GM18511 (cell line): ENCODE measurements at regions not wholly inside any gene's neighbourhood (a gene's known extent, or its start where the extent isn't known, plus 50 kb on each side); places are given as distances from the start of the nearest gene placed in this dataset.
"Not testable (repeated sequence)": the region's sequence is repeated elsewhere in the genome, so short reads cannot be mapped to it uniquely, and the experiment has no call there.

Source experiments
- ATAC-seq: cut with Tn5 transposase; IDR thresholded peaks from one replicate; pipeline ENCODE4 v1.9.1; 2021; ENCODE audit warnings: mild to moderate bottlenecking, moderate library complexity; ENCODE audit not compliant: unreplicated experiment

DNA sequence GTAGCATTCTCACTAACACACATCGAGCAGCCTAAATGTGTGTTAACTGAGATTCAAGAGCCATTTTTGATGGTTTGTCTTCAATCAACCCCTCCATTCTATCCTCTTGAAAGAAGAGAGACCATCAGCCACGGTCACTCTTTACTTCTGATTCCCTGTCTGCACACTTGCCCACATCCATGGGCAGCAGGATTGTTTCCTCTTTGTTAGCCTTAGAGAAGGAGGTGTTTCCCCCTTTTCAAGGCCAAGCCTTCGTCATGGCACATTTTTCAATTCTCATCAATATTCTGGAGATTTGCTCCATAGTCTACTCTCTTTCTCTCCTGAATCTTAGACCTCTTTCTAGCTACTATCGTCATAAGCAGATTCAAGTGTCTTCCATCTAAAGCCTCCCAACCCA lies 522.4 kb upstream of the NAALADL2 start:
- no peak for ATAC-seq

DNA sequence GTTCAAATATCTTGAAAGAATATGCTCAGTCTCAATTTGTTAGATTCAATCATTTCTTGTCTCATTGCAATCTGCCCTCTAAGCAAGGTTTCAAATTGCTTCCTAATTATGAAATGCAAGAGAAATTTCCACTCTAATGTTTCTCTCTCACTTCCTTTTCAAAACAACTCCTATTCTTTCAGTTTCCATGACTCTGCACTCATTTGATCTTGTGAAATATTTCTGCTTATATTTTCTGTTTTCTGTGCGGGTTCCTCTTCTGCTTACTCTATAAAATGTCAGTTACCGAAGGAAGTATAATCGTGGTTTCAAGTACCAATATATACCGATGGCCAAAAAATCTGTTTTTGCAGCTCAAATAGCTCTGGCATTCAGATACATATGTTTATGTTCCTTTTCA lies 521.9 kb upstream of the NAALADL2 start:
- no peak for ATAC-seq

DNA sequence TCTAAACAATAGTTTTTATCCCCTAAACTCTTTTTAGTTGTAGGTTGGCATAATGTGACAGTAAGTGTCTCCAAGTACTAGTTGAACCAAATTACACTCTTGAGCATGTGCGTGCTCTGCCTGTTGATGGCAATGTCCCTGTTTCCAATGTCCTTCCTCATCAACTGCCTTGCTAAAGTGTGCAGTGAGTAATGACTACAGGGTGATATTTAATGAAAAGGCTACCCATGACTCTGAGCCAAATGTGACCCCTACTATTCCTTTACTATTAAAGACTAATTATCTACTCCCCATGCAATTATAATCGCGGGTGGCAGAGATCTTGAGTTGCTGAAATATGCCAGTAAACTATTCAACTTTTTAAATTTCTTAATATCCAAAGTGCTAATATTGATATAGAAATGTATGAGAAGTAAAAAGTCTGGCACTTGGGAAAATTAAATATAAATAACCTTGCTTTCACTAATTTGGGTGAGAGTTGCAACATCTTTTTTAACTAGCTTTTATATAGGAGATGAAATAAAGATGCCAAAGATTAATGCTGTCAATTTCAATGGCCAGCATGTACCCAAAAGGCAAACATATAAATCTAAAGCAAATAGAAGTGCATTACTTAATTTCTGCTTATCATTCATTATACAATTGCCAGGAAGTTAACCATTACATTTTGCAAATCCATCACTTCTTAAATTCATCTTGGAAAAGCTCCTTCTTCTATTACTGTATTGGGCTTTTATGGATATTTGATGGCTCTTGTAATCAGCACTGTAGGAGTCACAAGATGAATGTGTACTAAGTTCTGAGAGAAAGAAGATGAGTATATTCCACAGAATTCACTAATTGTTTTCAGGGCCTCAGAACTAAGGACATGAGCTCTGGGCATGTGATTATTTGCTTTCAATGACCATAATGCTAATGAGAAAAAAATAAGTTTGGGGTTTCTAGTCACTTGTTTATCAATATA lies 518.2 kb upstream of the NAALADL2 start:
- ATAC-seq = no peak

DNA sequence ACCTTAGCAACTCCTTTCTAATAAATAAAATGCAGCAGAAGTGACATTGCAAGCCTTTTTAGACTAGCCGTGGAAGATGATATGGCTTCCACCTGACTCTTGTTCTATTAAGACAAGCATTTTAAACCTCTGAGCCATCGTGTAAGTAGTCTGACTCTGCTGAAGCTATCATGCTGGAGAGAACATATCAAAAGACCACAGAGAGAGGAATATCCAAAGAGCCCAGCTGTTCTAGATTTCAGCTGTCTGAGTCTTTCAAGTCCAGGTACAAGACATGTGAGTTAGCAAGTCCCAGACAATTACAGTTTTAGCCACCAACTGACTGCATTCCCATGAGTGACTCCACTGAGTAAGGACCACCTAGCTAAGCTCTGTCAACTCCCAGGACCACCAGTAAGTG lies 517.0 kb upstream of the NAALADL2 start:
- no peak for ATAC-seq

DNA sequence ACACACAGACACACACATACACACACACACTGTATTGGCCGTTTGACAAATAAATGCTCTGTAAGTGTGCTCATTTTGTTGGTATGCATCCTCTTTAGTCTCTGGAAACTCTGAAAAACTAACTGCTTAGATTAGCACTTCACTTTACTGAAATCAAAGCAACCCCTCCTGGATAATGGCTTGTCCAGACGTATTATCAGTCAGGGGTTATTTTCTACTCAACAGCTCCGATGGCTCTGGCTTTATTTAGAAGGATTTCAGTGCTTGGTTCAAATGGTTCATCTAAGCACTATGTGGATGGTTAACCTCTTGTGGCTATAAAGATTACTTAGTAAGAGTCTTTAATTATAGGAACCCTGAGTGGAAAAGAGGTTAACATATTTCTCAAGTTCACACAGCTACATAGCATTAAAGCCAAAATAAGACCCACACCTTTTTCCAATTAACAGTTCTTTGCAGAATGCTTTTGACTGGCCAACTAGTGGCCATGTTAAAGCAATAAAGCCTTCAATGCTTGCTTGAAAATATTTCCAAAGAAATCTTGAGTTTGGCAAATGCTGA lies 516.1 kb upstream of the NAALADL2 start:
- ATAC-seq = no peak

DNA sequence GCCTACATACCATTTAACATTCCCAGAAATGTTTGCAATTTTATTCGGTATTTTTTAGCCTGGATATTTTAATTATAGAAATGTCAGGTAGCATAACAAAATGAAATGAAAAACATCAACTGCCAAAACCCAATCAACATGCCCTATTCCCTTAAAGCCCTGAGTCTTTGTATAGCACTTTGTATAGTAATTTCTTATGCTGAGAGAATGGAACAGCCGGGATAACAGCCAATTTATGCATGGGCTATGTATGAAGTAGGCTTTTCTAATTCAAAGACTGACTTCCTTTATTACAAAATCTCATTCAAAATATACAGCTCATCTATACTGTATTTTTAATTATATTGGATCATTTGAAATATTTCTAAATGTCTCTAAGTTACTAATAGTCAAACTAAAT lies 513.0 kb upstream of the NAALADL2 start:
- no peak for ATAC-seq

DNA sequence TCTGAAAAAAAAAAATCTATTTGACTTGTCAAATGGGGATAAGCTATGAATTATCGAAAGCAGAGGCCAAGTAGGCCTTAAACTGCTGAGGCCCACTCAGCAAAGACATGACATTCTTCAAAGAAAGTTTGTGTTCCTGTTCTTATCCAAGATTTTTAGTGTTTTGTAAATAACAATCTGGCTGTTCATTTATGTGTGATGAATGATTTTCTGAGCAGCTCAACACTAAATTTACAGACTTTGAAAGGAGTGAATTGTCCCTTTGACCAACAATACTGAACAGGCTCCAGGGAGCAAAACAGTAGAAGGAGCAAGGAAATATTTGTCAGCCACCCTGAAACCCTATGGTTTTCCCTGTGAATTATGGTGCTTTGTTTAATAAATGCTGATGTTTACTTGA lies 512.6 kb upstream of the NAALADL2 start:
- ATAC-seq = no peak

DNA sequence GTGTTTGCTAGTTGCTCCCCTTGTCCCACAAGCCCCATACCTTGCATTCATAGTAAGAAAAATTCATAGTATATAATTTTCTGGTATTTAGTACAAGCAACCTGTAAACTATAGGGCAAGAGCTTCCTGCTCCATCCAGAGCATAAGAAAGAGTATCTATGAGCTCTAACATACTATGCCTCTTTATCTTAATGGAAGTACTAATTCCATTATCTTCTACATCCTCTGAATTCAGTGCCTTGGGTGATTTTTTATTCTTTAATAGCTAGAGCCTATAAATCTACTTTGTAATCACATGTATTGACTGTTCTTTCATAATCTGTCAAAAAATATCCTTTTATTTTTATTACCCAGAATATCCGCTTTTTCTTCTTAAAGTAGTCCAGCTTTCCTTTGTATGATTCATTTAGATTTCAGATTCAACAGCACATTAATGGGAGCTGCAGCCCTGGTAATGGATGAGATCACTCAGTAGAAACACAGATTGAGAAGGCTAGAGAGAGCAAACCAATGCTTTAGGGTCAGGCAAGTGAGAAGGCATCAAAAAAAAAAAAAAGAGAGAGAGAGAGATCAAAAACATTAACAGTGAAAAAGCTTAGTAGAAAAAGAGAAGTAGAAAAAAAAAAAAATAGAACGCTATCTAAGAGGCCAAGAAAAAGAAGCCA lies 511.5 kb upstream of the NAALADL2 start:
- ATAC-seq = no peak

DNA sequence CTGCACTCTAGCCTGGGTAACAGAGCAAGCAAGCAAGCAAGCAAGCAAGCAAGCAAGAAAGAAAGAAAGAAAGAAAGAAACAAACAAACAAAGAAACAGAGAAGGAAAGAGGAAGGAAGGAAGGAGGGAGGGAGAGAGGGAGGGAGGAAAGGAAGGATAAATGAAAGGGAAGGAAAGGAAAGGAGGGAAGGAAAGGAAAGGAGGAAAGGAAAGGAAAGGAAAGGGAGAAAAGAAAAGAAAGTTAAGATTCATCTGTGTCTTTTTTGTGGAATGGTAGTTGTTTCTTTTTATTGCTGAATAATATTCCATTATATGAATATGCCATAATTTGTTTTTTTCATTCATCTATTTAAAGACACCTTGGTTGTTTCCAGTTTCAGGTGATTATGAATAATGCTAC lies 506.9 kb upstream of the NAALADL2 start:
- ATAC-seq = no peak

DNA sequence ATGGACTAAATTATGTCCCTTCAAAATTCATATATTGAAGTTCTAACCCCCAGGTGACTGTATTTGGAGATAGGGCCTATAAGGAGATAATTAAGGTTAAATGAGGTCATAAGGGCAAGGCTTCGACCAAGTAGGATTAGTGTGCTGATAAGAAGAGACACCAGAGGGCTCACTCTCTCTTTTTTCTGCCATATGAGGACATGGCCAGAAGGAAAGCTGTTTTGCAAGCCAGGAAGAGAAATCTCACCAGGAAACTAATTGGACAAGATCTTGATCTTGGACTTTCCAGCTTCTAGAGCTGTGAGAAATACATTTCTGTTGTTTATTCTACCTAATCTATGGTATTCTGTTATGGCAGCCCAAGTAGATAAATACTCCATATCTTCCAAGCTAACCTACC lies 503.6 kb upstream of the NAALADL2 start:
- ATAC-seq = no peak

DNA sequence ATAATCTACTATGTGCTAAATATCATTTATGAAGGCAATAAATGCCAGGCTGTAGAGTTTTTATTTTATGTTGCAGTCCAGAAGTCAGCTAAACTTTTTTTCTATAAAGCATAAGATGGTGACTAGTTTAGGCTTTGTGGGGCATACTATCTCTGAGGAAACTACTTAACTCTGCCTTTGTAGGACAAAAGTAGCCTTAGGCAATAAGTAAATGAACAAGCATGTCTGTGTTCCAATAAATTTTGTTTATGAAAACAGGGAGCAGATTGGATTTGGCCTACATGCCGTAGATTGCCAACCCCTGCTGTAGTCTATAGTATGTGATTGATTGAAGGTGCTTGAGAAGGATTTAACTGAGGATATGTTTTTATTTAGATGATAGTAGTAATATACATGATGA lies 502.5 kb upstream of the NAALADL2 start:
- no peak for ATAC-seq

DNA sequence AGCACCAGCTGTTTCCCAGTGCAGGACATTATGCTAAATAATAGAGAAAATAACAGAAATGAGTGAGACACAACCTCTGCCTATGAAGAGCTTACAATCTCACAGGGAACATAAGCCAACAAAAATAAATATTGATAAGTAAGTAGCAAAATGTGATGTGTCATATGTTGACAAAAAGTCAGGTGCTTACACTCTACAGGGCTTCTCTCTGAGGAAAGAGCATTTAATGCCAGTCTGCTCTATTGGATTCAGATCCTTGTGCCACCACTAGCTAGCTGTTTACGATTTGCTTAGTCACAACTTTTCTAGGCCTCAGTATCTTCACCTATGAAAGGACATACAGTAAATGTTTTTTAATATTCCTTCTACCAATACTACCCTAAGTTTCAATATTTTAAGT lies 500.9 kb upstream of the NAALADL2 start:
- ATAC-seq = no peak

DNA sequence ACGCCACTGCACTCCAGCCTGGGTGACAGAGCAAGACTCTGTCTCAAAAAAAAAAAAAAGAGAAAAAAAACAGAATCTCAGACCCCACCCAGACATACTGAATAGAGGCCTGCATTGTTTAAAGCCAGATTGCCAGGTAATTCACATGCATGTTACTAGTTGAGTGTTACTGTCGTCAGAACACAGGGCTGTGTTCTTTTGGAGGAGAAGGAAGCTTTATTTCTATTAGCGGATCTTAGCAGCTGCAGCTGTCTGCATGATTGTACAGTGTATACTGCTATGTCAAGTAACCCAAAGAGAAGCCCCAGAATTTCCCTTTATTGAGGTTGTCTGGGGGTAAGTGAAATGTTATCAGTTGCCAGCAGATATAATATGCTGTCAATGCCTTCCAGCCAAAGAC lies 496.6 kb upstream of the NAALADL2 start:
- ATAC-seq = no peak

DNA sequence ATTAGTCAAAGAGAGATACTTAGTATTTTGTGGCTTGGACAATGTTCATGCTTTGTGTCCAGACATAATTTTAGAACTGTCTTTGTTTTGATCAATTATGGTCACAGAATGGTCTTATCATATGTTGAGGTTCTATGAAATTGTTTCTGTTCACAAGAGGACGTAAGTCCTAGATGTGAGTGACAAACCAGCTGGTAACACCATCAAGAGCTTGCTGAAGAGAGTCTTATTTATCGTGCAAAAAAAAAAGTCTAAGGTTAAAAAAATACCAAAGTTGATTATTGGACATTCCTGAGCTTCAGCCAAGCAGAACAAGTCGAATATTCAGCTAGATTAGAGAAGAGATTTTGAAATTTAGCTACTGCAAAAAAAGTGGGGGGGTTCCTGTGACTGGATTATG lies 495.9 kb upstream of the NAALADL2 start:
- no peak for ATAC-seq

DNA sequence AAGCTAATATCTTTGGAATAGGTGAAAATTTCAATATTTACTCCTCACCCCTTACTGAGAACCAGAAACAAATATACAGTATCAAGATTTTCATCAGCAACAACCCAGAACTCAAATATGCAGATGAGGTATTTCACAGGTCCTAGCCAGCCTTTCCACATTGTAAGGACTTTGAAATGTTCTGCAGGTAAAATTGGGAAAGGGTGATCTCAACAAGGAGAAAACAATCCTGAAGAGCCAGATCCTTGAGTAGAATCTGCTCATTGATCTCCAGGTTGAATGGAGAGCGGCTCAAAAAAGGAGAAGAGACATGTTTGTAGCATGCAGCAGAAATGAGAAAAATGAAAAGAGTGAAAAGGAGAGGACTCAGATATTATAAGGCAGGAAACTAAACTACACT lies 493.3 kb upstream of the NAALADL2 start:
- no peak for ATAC-seq

DNA sequence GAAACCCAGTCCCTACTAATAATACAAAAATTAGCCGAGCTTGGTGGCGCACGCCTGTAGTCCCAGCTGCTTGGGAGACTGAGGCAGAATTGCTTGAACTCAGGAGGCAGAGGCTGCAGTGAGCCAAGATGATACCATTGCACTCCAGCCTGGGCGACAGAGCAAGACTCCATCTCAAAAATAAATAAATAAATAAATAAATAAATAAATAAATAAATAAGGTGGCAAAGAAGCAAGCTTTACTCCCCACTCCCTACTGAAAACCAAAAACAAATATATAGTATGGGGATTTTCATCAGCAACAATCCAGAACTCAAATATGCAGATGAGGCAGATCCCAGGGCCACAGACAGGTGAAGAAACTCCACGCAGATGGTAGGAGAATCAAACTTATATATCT lies 492.2 kb upstream of the NAALADL2 start:
- not testable (repeated sequence) for ATAC-seq

DNA sequence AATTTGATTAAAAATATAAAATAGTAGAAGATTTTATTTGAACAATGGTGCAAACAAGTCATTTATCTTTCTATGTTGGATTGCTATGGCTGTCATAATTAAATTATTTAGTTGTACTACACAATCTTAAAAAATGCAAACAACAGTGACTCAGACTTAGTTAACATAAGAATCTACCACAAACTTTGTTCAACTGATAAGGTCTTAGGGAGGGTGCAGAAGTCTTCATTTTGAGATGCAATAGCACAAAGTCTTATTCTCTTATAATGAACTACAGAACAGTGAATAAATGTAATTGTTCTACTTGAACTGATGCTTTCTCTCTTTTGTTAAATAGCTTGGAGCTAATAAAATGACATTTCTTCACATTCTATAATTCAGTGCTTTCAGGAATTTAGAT lies 482.8 kb upstream of the NAALADL2 start:
- no peak for ATAC-seq

DNA sequence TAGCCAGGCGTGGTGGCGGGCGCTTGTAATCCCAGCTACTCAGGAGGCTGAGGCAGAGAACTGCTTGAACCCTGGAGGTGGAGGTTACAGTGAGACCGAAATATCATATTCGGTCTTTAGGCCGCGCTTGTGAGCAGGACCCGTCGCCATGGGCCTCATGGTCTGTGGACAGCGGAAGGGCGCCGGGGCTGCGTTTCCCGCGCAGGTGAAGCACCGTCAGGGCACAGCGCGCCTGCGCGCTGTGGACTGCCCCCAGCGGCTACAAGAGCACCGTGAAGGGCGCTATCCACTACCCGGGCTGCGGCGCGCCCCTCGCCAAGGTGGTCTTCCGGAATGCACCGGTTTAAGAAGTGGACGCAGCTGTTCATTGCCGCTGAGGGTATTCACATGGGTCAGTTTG lies 482.0 kb upstream of the NAALADL2 start:
- no peak for ATAC-seq

DNA sequence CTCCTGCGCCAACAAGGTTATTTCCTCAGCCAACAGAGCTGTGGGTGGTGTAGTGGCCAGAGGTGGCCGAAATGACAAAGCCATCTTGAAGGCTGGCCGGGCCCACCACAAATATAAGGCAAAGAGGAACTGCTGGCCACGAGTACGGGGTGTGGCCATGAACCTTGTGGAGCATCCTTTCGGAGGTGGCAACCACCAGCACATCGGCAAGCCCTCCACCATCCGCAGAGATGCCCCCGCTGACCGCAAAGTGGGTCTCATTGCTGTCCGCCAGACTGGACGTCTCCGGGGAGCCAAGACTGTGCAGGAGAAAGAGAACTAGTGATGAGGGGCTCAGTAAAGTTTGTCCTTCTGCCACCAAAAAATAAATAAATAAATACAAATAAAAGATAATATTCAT lies 481.4 kb upstream of the NAALADL2 start:
- no peak for ATAC-seq

DNA sequence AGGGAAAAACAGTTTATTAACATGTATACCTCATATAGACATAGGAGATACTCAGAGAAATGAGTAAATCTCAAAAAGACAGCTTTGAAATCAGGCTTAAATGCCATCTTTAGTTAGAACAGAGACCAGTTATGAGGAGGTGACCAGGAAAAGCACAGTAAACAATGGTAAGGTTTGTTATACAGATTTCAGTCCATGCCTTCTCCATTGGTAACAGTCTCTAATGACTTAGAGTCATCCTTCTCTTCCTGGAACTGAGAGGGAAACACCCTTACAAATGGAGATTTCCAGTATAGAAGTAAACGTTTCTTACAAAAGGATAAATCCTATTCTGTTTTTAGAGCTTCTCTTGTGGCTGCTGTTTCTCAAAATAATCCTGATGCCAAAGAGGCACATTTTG lies 476.3 kb upstream of the NAALADL2 start:
- no peak for ATAC-seq

DNA sequence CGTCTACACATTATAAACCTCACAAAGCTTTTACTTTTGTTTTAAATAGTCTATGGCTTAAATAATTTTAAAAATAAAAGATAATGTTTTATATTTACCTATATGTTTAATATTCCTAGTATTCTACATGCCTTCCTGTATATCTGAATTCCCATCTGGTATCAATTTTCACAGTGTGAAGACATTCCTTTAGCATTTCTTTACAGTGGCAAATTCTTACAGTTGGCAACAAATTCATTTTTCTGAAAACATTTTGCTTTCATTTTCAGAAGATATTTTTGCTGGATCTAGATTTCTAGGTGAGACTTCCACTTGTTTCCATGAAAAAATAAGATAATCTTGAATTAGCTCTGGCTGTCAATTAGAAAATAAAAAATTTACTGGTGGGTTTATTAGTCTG lies 471.4 kb upstream of the NAALADL2 start:
- no peak for ATAC-seq

DNA sequence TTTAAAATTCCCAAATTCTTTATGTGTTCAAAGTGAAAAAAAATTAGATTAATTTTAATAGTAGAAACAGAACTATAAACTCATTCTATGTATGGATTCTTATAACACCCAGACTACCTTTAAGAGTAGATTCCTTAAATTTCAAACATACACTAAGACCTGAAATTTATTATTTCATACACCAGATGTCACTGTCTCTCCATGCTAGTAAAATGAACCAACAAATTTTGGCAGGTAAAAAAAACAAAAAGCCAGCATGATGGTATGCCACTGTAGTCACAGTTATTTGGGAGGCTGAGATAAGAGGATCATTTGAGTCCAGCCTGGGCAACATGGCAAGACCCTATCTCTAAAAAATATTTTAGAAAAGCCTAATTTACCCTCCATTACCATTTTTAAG lies 461.3 kb upstream of the NAALADL2 start:
- ATAC-seq = no peak
